DOHH2 (cell line): ENCODE measurements at regions not wholly inside any gene's neighbourhood (a gene's known extent, or its start where the extent isn't known, plus 50 kb on each side); places are given as distances from the start of the nearest gene placed in this dataset.

Source experiments
- EZH2phosphoT487 ChIP-seq: fragments of 200-600 bp; sonication (generic); IDR thresholded peaks from 2 replicates; pipeline ENCODE4 v1.6.1; 2017; ENCODE audit warnings: borderline replicate concordance, mild to moderate bottlenecking, antibody characterized with exemption, low read length, moderate library complexity, mixed read lengths
- TF ChIP-seq, protein P1 (sequence below): fragments of 200-600 bp; sonication (generic); IDR thresholded peaks from one replicate; pipeline ENCODE4 v1.5.1; 2014; ENCODE audit warnings: antibody characterized with exemption, mild to moderate bottlenecking, low read depth, low read length; ENCODE audit not compliant: poor library complexity, severe bottlenecking

DNA sequence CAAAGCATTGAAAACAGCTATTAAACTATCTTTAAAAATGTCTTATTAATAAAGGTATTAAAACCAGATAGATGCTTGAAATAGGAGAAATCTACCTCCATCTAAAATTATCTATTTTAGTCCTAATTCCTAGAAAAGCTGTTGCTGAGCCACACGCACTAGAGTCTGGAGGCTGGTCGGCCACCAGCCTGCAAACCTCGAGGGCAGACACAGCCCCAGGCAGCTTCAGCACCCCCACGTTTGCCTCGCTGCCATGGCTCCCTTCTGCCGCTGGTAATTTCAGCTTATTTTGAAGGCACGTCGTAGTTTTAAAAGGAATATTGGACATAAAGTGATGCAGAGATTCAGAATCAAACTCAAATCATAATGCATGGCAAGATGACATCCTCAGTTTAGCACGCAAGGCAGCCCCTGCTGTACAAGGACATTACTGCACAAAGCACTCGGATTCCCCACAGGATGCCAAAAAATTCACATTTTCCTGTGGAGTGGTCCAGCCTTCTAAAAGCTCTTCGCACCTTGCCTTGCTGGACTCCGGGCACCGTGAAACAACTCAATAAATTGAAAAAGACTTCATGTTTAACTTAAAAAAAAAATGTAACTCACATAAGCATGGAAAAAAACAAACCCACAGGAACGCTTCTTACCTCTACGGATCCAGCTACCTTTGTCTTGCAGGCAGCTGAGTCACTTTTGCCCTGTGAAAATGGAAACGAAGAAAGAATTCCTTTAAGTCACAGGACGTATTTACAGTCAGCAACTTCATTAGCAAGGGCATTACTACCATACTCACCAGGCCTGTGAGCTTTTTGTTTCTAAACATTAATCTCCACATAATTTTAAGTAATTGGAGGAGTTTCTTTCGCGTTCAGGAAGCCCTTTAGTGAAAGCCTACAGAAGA lies 143.4 kb upstream of the RPS6KA2 start:
- TF ChIP-seq, protein P1, sequence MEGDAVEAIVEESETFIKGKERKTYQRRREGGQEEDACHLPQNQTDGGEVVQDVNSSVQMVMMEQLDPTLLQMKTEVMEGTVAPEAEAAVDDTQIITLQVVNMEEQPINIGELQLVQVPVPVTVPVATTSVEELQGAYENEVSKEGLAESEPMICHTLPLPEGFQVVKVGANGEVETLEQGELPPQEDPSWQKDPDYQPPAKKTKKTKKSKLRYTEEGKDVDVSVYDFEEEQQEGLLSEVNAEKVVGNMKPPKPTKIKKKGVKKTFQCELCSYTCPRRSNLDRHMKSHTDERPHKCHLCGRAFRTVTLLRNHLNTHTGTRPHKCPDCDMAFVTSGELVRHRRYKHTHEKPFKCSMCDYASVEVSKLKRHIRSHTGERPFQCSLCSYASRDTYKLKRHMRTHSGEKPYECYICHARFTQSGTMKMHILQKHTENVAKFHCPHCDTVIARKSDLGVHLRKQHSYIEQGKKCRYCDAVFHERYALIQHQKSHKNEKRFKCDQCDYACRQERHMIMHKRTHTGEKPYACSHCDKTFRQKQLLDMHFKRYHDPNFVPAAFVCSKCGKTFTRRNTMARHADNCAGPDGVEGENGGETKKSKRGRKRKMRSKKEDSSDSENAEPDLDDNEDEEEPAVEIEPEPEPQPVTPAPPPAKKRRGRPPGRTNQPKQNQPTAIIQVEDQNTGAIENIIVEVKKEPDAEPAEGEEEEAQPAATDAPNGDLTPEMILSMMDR, result no peak
- TF ChIP-seq EZH2phosphoT487, result no peak
